ENCODE measurements at regions not wholly inside any gene's neighbourhood (a gene's known extent, or its start where the extent isn't known, plus 50 kb on each side); places are given as distances from the start of the nearest gene placed in this dataset.
A peak's percentile ranks its signal among the peaks of the same experiment; 100 is the strongest.

DNA sequence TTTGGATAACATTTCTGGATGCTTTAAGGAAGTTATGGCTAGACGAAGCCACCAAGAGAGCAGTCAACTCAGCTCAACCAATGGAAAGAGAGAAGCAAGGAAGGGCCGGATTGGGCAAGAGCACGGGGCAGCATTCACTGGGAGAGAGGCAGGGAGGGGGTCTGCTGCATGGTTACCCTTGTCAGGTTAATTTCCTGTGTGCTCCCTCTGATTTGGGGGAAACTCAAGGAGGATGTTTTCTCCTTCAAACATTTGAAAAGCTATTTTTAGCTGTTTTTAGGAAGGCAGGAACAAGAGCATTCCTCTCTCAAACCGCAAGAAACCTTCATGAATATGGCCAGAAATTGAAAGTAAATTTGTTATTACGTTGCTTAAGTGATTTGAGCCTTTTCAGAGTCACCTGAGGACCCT lies 118.5 kb upstream of the ZFHX3 start:
- H3K9ac ChIP-seq (ENCODE audit: insufficient read depth in 1 of 2, low read length in 2 of 2) = peak overlapping the region in 1 of 2 donors; percentile 75
- DNase-seq (peak in 1 of 3 donors; percentile 59), ATAC-seq (ENCODE audit: insufficient read depth, low FRiP score) (peak; percentile 65)
- no peaks in the 10 kb centered on the region for H3K9me3 ChIP-seq (ENCODE audit: control insufficient read depth in 4 of 4, insufficient read depth in 3 of 4, low read length in 3 of 4)
- no peak overlapping the region for H3K4me3 ChIP-seq
- H3K27ac ChIP-seq (ENCODE audit: low read depth in 1 of 2, low read length in 1 of 2) = peak overlapping the region in 1 of 2 donors; percentile 58
- WGBS, 2 donors = 12 to 23% methylated on average over 5 of the region's 5 CpGs
- H3K36me3 ChIP-seq (ENCODE audit: control insufficient read depth in 4 of 4, insufficient read depth in 4 of 4, low read length in 4 of 4) = no peaks in the 10 kb centered on the region
- TF ChIP-seq, protein P1, sequence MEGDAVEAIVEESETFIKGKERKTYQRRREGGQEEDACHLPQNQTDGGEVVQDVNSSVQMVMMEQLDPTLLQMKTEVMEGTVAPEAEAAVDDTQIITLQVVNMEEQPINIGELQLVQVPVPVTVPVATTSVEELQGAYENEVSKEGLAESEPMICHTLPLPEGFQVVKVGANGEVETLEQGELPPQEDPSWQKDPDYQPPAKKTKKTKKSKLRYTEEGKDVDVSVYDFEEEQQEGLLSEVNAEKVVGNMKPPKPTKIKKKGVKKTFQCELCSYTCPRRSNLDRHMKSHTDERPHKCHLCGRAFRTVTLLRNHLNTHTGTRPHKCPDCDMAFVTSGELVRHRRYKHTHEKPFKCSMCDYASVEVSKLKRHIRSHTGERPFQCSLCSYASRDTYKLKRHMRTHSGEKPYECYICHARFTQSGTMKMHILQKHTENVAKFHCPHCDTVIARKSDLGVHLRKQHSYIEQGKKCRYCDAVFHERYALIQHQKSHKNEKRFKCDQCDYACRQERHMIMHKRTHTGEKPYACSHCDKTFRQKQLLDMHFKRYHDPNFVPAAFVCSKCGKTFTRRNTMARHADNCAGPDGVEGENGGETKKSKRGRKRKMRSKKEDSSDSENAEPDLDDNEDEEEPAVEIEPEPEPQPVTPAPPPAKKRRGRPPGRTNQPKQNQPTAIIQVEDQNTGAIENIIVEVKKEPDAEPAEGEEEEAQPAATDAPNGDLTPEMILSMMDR (IDR thresholded peaks at IDR 0.05; ENCODE audit: control extremely low read depth, extremely low read depth) = no peak
- no peaks in the 10 kb centered on the region for H3K27me3 ChIP-seq (ENCODE audit: control insufficient read depth in 3 of 3, insufficient read depth in 3 of 3, low read length in 2 of 3)
- peaks cover 0 to 33% (median 19%) of the 10 kb centered on the region in 5 donors for H3K4me1 ChIP-seq (ENCODE audit: control insufficient read depth in 5 of 5, insufficient read depth in 5 of 5, low read length in 5 of 5)

DNA sequence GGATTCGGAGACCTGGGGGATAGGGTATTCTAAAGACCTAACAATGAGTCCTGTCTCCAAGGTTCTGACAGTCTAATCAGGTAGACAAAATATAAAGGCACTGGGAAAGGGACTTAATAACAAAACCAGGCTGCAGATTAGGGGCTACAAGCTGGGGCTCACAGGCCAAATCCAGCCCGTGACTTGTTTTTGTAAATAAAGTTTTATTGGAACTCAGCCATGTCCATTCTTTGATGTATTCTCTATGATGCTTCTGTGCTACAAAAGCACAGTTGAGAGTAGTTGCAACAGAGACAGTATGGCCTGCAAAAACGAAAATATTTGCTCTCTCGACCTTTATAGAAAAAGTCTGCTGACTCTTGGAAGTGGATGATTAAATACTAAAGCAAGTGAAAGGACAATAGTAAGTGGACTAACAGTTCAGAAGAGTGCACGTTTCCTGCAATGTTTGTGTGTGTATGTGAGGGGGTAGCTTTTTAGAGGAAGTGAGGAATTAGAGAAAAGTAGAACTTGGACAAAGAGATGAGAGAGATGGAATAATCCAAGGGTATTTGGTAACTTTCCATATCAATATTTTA lies 115.4 kb upstream of the ZFHX3 start:
- TF ChIP-seq, protein P1 (IDR thresholded peaks at IDR 0.05; ENCODE audit: control extremely low read depth, extremely low read depth) = no peak
- H3K9ac ChIP-seq (ENCODE audit: insufficient read depth in 1 of 2, low read length in 2 of 2) = no peak overlapping the region
- no peak overlapping the region for H3K27ac ChIP-seq (ENCODE audit: low read depth in 1 of 2, low read length in 1 of 2)
- peaks cover 0 to 2% (median 0%) of the 10 kb centered on the region in 4 donors for H3K9me3 ChIP-seq (ENCODE audit: control insufficient read depth in 4 of 4, insufficient read depth in 3 of 4, low read length in 3 of 4)
- ATAC-seq (ENCODE audit: insufficient read depth, low FRiP score) = no peak
- H3K36me3 ChIP-seq (ENCODE audit: control insufficient read depth in 4 of 4, insufficient read depth in 4 of 4, low read length in 4 of 4) = no peaks in the 10 kb centered on the region
- DNase-seq = peak in 1 of 3 donors; percentile 18
- WGBS, 2 donors = 47 to 62% methylated on average over 5 of the region's 5 CpGs
- no peak overlapping the region for H3K4me3 ChIP-seq
- H3K4me1 ChIP-seq (ENCODE audit: control insufficient read depth in 5 of 5, insufficient read depth in 5 of 5, low read length in 5 of 5) = peaks cover 0 to 21% (median 9%) of the 10 kb centered on the region in 5 donors
- H3K27me3 ChIP-seq (ENCODE audit: control insufficient read depth in 3 of 3, insufficient read depth in 3 of 3, low read length in 2 of 3) = no peaks in the 10 kb centered on the region

DNA sequence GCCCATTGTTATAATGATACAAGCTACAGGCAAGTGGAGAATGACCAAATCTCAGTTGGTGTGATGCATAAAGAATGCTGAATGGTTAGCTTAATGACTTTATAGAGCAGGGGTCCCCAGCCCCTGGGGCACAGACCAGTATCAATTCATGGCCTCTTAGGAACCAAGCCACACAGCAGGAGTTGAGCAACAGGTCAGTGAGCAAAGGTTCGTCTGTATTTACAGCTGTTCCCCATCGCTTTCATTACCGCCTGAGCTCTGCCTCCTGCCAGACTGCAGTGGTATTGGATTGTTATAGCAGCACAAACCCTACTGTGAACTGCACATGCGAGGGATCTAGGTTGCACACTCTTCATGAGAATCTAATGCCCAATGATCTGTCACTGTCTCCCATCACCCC lies 114.0 kb upstream of the ZFHX3 start:
- ATAC-seq (ENCODE audit: insufficient read depth, low FRiP score) = no peak
- H3K9me3 ChIP-seq (ENCODE audit: control insufficient read depth in 4 of 4, insufficient read depth in 3 of 4, low read length in 3 of 4) = peaks cover 0 to 2% (median 0%) of the 10 kb centered on the region in 4 donors
- no peaks in the 10 kb centered on the region for H3K36me3 ChIP-seq (ENCODE audit: control insufficient read depth in 4 of 4, insufficient read depth in 4 of 4, low read length in 4 of 4)
- no peak overlapping the region for H3K4me3 ChIP-seq
- H3K4me1 ChIP-seq (ENCODE audit: control insufficient read depth in 5 of 5, insufficient read depth in 5 of 5, low read length in 5 of 5) = peaks cover 0 to 11% (median 9%) of the 10 kb centered on the region in 5 donors
- DNase-seq = no peak
- WGBS, 2 donors = 82% methylated on average over 4 of the region's 4 CpGs
- H3K27me3 ChIP-seq (ENCODE audit: control insufficient read depth in 3 of 3, insufficient read depth in 3 of 3, low read length in 2 of 3) = no peaks in the 10 kb centered on the region
- TF ChIP-seq, protein P1 (IDR thresholded peaks at IDR 0.05; ENCODE audit: control extremely low read depth, extremely low read depth) = no peak
- no peak overlapping the region for H3K27ac ChIP-seq (ENCODE audit: low read depth in 1 of 2, low read length in 1 of 2)
- no peak overlapping the region for H3K9ac ChIP-seq (ENCODE audit: insufficient read depth in 1 of 2, low read length in 2 of 2)

DNA sequence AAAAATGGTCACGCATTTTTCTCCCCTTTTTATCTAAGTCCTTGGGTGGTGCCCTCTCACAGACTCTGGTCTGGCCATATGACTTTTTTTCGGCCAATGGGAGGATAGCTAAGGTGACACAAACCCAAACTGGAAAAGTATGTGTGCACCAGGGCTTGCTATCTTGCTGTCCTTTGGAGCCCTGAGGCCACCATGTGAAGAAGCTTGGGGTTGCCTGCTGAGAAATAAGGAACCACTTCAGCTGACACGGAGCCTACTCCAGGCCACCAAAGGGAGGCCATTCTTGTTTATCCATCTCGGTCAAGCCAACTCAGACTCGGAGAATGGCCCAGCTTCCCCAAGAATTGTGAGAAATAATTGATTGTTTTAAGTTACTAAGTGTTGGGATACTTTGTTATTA lies 111.4 kb upstream of the ZFHX3 start:
- no peaks in the 10 kb centered on the region for H3K27me3 ChIP-seq (ENCODE audit: control insufficient read depth in 3 of 3, insufficient read depth in 3 of 3, low read length in 2 of 3)
- 85 to 87% methylated on average over 5 of the region's 5 CpGs for WGBS, 2 donors
- no peak overlapping the region for H3K9ac ChIP-seq (ENCODE audit: insufficient read depth in 1 of 2, low read length in 2 of 2)
- peaks cover 0 to 2% (median 0%) of the 10 kb centered on the region in 4 donors for H3K9me3 ChIP-seq (ENCODE audit: control insufficient read depth in 4 of 4, insufficient read depth in 3 of 4, low read length in 3 of 4)
- DNase-seq (no peak), ATAC-seq (ENCODE audit: insufficient read depth, low FRiP score) (no peak)
- H3K36me3 ChIP-seq (ENCODE audit: control insufficient read depth in 4 of 4, insufficient read depth in 4 of 4, low read length in 4 of 4) = no peaks in the 10 kb centered on the region
- TF ChIP-seq, protein P1 (IDR thresholded peaks at IDR 0.05; ENCODE audit: control extremely low read depth, extremely low read depth) = no peak
- no peaks in the 10 kb centered on the region for H3K4me1 ChIP-seq (ENCODE audit: control insufficient read depth in 5 of 5, insufficient read depth in 5 of 5, low read length in 5 of 5)
- no peak overlapping the region for H3K4me3 ChIP-seq
- H3K27ac ChIP-seq (ENCODE audit: low read depth in 1 of 2, low read length in 1 of 2) = no peak overlapping the region

Data from lung (tissue), 11 donors.